ENCODE measurements at regions not wholly inside any gene's neighbourhood (a gene's known extent, or its start where the extent isn't known, plus 50 kb on each side); places are given as distances from the start of the nearest gene placed in this dataset.

DNA sequence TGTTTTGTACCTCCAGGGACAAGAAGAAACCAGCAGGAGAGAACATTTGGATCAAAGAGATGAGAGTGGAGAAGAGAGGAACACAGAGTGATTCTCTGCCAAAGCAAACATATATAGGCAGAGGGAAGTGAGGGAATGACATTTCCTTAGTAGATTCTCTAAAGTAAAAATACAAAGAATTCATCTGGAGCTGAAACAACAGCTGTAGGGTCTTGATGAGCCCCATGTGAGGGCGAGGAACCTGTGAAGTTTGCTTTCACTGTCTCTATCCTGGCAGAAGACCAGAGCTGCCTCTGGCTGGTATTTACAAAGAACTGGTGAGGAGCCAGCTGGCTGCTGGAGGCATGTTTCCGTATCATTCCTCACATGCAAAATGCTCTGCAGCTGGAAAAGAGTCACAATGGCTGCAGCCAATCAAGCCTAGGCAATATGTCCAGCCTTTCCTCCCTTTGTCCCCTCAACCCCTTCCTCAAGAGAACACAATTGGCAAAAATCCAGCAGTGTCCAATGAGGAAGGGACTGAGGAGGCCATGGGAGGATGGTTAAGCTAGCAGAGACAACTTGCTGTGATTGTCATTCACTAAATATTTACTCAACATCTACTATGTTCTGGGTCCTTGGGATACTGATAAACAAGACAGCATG lies 122.5 kb downstream of the PHLDA1 start:
- peak; percentile 67 for DNase-seq (ENCODE audit: extremely low read depth, low read depth, low spot score)

DNA sequence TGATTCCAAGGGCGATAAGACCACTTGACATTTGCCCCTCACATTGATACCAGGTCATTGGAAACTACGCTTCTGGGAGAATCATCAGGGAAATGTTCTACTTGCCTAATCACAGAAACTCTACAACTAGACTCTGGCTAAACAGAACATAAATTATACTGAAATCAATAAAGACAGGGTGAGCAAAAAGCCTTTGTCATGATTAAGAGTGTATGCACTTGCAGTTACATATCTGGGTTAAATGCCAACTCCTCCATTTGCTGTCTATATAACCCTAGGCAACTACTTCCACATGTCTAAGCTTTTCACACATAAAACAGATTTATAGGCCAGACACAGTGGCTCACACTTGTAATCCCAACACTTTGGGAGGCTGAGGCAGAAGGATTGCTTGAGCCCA lies 125.7 kb downstream of the PHLDA1 start:
- no peak for DNase-seq (ENCODE audit: extremely low read depth, low read depth, low spot score)

DNA sequence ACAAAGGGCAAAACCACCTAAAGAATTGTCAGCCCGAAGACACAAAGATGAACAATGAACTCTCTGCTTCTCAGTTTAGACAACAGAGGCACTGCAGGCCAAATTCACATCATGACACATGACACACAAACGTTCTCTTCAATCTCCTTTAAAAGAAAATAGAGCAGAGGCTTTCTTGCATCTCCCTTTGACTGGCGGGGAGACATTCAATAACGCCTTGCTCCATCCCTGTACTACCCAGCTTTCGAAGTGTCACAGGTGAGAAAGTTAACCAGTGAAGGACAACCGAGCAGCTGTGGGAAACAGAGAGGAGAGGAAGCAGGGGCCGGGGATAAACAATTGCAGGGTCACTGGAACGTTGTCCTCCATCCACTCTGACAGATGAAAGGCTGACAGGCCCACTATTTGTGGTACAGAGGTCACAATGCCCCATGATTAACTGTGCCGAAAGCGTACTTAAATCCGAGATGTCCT lies 130.8 kb downstream of the PHLDA1 start:
- DNase-seq (ENCODE audit: extremely low read depth, low read depth, low spot score): no peak

DNA sequence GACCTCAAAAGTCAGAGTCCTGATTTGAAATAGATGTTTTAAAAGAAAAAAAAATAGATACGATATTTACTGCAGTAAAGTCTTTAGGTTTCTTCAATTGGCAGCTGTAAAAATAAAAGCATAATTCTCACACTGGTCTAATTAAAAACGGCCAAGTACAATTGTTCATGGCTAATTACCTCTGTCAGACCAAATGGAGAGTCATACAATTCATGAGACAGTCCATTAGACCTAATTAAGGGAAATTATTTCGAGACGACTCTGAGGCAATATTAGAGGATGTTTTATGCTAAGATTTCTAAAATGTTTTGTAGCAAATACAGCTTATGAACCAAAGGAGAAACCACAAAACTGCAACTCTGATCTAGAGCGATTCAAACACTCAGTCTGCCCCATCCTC lies 131.3 kb downstream of the PHLDA1 start:
- no peak for DNase-seq (ENCODE audit: extremely low read depth, low read depth, low spot score)

DNA sequence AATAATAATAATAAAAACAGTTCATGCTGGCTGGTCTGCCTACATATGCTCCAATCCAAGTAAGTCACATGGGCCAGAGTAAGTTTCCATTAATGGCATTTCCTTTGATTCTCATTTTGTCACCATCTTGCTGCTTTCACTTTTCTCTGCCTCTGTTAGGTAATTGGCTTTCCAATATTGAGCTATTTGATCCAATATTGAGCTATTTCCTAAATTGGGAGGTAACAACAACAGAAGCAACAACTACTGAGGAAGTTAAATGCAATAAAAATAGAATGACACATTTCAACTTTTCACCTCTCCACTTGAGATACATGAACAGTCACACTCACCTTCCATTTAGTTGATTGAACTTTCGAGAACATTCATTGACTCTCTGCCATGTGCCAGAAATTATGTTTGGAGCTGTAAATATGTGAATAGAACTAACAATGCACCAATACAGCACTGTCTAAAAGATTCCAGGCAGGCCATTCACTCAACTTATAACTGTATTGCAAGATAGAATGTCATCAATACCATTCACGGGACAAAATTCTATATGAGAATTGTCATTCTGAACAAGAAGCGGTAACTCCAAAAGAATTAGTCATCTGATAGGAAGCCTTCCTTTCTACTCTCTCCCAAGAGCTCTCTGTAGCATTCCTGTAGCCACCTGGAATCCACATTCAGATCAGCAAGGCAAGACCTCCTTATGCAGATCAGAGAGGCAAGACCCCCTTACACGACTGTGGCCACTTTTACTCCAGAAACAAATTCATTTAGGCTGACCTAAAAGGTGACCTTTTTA lies 136.4 kb downstream of the PHLDA1 start:
- DNase-seq (ENCODE audit: extremely low read depth, low read depth, low spot score): no peak

DNA sequence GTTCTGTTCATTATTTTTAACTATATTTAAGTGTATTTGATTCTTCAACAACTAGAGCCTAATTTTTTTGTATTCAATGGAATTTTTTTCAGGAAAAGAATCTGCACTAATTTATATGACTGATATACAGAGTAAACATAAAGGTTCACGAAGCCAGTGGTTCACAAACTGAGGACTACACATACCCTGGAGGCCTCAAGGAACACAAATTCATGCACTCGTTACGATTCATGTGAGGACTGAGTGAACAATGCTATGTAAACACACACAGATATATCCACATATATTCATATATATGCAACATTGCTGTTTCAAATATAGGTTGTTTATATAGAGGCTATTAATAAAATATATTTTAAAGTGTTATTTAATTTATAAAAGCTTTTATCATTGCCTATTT lies 137.8 kb downstream of the PHLDA1 start:
- no peak for DNase-seq (ENCODE audit: extremely low read depth, low read depth, low spot score)

DNA sequence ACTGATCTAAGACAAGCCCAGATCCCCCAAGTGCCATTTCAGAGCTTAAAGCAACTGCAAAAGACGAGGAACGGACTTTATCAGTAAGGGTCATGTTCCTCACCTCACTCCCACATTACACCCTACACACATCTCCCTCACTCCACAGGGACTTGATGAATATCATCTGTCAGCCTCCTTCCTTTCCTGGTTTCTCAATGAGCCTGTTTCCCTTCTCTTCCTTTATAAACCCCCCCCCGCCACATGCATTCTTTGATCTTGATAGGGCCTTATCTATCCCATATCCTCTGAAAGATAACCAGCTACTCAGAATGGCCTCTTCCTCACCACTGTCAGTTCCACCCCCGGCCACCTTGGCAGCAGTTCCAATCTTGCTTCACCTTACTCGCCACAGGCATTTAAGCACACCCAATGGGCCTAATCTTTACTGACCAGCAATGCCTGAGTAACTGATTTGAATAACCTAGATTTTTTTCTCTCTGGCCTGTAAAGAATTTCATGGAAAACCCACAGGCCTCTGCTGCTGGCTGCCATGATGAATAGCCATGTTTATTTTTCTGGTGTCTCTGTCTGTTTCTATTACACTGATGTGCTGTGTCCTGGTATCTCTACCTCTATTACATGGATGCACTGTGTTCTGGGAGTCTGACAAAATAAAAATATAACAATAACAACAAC lies 138.7 kb downstream of the PHLDA1 start:
- no peak for DNase-seq (ENCODE audit: extremely low read depth, low read depth, low spot score)

DNA sequence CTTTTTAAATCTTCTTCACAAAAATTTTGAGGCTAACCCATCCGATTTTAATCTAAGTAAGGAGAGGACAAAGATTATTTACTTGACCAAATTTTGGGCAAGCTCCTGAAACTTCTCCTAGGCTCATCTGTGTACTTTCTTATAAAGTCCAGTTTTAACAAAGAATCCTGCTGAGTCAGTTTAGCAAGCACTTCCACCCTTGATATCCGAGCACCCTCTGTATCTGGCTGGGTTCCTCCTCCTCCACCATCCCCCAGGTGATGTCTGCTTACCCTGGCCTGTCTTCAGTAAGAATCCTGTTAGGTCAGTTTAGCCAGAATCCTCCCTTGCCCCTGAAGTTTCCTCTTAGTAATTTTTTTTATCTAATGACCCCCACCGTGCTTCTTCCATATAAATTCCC lies 140.5 kb downstream of the PHLDA1 start:
- DNase-seq (ENCODE audit: extremely low read depth, low read depth, low spot score): no peak

DNA sequence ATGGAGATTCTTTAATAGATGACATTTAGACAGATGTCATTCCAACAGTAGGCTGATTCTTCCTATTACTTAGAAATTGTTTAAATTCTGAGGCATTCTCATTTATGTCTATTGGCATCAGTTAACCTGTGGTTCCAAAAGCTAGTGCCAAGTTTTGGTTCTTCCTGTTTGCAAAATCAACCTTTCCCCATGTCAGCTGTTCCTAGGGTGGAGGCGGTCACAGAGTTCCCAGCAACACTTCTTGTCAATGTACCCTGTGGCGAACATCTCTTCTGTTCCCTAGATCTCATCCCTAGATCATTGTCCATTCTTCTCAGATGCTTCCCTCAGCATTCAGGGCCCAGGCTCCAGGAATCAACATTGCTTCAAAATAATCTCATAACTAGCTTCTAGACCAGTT lies 140.9 kb downstream of the PHLDA1 start:
- no peak for DNase-seq (ENCODE audit: extremely low read depth, low read depth, low spot score)

DNA sequence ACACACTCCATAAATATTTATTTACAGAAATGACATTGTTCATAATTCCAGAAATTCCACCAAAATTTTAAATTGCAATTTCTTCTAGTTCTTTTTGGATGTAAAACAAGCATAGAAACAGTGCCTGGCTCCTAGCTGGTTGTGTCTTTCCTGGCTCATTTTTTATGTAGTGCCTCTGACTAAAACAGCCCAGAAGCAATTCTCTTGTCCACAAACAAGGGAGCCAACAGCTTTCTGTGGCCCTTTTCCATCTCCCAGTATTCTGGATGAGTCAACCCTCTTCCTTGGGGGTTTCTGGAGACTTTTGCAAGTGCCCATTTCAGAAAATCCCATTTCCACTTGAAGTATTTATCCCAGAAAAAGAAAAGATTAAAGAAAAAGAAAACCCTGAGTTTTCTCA lies 141.4 kb downstream of the PHLDA1 start:
- no peak for DNase-seq (ENCODE audit: extremely low read depth, low read depth, low spot score)

DNA sequence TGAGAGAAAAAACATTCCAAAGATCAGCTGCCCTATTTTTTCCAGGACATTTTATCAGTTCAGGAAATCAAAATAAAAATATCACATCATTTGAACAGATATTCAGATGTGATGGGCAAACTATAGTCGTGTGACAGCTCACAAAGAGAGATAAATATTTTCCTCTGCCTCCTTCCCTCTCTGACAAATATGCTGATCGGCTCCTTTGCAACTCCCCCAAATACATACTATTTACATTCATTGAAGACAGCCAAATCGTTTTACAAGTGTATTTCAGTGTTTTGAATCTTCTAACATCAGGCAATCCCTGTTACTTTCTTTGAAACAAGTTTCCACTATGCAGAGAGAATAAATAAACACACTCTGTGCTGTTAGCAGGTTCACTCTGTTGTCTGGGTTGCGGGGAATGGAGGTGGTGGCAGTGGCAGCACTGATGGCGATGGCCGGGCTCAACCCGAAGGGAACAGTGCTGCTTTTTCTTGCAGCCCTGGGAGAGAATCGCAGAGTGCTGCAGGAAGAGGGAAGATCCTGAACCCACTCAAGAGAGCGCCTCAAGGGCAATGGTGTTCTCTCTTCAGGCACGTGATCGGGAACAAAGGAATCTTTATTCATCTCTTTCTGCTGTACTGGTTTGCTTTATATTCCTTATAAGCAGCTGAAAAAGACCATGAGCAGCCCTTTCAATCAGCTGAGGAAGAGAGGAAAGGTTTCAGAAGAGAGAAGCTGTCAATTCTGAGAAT lies 142.5 kb downstream of the PHLDA1 start:
- DNase-seq (ENCODE audit: extremely low read depth, low read depth, low spot score): no peak

DNA sequence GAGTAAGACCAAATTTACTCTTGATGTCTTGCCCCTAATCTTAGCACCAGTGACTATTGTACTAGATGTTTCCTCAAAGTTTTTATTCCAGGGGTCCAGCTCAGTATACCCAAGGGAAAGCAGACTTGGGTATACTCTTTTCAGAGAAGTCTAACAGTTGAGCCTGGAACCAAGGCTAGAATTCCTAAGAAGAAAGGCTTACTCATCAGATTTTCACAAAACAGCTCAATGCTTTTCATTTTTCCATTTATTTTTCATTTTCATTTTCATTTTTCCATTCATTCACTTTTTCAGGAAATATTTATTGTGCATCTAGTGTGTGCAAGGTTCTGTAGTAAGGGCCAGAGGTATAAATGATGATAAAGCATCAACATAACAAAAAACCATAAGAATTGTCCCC lies 143.2 kb downstream of the PHLDA1 start:
- DNase-seq (ENCODE audit: extremely low read depth, low read depth, low spot score): no peak

DNA sequence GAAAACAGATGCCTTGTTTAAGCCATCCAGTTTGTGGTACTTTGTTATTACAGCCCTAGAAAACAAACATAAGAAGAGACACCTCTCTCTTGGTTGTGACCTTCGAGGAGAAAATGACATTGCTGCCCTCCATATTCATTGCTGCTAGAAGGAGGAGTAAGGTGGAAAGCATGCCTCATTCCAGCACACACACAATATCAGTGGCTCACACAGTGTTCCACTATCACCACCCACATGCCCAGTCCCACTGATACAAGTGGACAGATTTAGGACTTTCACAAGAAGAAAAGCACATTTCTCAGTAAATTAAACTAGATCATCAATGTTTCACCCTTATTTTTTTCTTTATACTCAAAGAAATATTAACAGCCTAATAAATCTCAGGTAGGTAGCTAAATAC lies 143.6 kb downstream of the PHLDA1 start:
- DNase-seq (ENCODE audit: extremely low read depth, low read depth, low spot score): no peak

DNA sequence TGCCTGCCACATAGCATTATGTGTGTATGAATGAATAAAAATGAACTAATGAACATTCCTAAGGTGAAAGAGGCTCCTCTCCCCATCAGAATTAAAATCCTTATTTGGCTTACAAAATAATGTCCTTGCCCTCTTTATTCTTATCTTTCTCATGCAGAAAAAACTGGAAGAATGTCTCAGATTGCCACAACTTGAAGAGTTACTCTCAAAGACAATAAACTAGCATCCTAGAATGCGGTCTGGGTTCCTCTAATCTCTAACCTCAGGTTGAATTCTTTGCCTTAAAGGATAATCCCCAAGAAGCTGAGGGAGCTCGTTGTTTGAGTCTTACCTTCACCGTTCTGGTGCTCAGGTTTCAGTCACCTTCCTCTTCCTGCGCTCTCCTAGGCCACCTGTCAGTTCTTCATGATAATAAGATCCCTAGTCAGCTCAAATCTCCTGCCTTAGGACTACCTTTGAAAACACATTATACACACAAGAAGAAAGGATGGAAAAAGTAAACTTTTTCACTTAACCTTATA lies 147.1 kb downstream of the PHLDA1 start:
- DNase-seq (ENCODE audit: extremely low read depth, low read depth, low spot score): no peak

DNA sequence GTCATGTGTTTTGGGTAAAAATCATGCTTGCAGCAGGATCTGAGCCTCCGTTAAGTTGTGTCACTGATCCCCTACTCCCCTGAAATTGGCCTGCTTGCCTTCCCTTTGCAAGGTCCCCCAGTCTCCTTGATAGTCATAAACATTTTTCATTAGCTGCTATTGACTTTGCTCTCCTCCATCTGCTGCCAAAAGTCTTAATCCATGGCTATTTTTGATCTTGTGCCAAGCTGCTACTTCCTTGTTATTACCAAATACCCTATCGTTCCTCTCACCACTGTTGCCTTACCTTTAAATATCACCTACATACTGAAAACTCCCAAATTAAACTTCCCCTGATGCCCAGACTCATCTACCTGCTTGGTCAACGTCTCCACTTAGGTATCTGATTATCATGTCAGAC lies 148.3 kb downstream of the PHLDA1 start:
- DNase-seq (ENCODE audit: extremely low read depth, low read depth, low spot score): no peak

DNA sequence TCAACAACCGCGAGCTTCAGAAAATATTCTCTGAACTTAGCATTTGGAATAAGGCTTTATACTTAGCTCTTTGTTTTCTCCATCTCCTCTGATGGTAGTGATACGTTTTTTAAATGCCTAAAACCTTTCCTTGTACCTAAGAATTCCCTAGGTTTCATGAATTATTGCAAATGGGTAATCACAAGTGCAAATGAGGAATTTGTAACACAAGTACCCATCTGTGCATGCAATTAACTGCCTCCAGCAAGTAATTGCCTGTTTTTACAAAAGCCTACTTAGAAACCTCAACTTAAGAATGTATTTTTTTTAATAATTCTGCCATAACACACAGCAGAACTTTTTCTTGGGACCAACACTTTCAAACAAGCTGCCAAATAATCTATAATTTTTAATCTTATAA lies 149.2 kb downstream of the PHLDA1 start:
- DNase-seq (ENCODE audit: extremely low read depth, low read depth, low spot score): no peak

DNA sequence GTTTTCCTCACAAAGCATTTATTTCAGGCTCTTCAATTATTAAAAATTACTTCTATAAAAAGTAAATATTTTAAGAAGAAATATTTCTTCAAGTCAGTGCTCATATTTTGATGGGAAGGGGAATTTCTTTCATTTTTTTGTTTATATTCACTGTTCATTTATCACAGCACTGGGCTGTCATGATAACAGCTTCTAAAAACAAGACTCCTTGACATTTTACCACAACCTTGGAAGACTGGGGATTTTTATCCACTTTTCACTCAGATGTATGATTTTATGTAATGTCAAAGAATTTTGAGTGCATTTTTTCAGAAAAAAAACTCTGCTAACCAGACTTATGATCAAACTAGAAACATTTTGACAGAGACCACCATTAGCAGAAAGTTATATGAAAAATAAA lies 149.7 kb downstream of the PHLDA1 start:
- no peak for DNase-seq (ENCODE audit: extremely low read depth, low read depth, low spot score)

DNA sequence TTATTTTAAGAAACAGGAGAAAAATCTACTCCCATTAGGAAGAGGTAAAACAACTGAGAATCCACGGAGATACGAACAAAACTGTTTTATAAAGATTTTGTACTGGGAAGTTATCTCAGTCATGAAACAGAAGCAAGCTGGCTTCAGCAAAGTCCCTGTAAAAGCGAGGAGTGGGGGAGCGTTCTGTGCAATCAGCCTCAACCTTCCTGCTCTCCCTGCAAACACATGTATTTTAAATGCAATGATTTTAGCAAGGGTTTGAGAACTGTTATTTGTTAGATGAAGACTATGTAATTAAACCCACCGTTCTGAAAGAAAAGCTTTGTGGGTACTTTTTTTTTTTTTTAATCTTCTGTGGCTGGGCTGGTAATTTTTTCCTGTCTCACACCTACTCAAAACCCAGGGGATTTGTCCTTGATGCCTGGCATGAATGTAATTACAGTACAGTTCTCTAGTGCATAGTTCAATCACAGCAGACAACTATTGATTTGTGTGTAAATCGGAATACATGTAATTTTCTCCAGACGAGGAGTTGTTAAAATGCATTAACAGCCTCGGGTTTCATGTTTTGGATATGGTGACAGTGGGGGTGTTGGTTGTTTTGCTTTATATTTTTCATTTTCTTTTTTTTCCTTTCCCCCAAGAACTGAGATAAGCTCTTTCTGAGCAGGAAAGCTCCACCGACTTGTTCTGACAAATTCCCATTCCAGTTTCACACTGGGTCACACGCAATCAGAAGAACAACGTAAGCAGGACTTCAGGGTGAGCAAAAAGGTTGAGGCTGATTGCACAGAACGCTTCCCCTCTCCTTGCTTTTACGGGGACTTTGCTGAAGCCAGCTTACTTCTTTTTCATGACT lies 153.6 kb downstream of the PHLDA1 start:
- no peak for DNase-seq (ENCODE audit: extremely low read depth, low read depth, low spot score)

DNA sequence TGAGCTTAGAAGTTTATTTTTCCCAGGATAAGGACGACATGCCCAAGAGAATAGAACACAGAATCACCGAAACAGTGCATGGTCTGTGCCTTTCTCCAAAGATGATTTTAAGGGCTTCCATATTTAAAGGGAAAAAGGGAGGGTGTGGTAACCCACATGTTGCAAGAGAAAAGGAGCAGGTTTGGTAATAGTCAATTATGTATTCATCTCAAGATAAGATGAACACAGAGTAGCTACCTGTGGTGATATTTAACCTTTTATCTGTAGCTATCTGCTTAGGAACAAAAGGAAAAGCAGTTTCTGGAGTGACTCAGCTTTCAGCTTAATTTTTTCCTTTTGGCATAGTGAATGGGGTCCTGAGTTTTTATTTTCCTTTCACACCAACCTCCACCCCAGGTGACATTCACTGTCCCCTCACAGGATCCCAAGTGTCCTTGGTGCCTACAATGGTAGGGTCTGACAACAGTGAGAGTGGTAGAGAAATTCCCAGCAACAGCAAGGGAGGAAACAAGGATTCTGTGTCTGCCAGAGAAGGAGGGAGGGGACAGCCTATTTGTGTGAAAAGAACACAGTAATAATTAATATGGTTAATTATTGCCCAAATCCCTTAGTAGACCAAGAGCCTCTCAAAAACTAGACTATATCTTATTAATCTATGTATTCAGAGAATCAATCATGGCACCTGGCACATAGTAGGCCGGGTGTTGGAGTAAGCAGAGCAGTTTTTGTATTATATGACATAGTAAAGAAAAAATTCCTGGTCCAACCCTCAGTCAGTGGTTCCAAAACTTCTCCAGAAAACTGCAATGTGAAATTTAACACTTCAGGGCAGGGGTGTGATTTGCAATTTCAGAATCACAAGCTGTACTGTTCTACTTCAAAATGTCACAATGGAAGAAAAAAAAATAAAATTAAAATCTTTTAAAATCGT lies 154.5 kb downstream of the PHLDA1 start:
- no peak for DNase-seq (ENCODE audit: extremely low read depth, low read depth, low spot score)
